OCI-M1 (cell line): ENCODE measurements at regions not wholly inside any gene's neighbourhood (a gene's known extent, or its start where the extent isn't known, plus 50 kb on each side); places are given as distances from the start of the nearest gene placed in this dataset.
A peak's percentile ranks its signal among the peaks of the same experiment; 100 is the strongest.

Experiments
- DNase-seq: peaks from one replicate; lab custom pipeline; 2025; lab: John Stamatoyannopoulos, UW

GRCh38 chr10:131834152-131834810, 66.5 kb upstream of the PPP2R2D start:
- DNase-seq = no peak

GRCh38 chr10:131838966-131839742, 61.7 kb upstream of the PPP2R2D start:
- no peak for DNase-seq

GRCh38 chr10:131839880-131840787, 60.7 kb upstream of the PPP2R2D start:
- peak; percentile 40 for DNase-seq

GRCh38 chr10:131840788-131841118, 60.1 kb upstream of the PPP2R2D start:
- DNase-seq = no peak

GRCh38 chr10:131841131-131841660, 59.6 kb upstream of the PPP2R2D start:
- DNase-seq = no peak

- no peak for DNase-seq
Measured at GRCh38 chr10:131841661-131842139, 59.1 kb upstream of the PPP2R2D start.

- no peak for DNase-seq
Measured at GRCh38 chr10:131842351-131843088, 58.3 kb upstream of the PPP2R2D start.

GRCh38 chr10:131843089-131843595, 57.7 kb upstream of the PPP2R2D start:
- no peak for DNase-seq

GRCh38 chr10:131843881-131844284, 56.9 kb upstream of the PPP2R2D start:
- no peak for DNase-seq

- no peak for DNase-seq
Measured at GRCh38 chr10:131844529-131845084, 56.2 kb upstream of the PPP2R2D start.

GRCh38 chr10:131845505-131846239, 55.1 kb upstream of the PPP2R2D start:
- DNase-seq = no peak

- no peak for DNase-seq
Measured at GRCh38 chr10:131846240-131847101, 54.3 kb upstream of the PPP2R2D start.

GRCh38 chr10:131847241-131847783, 53.5 kb upstream of the PPP2R2D start:
- DNase-seq = no peak

- no peak for DNase-seq
Measured at GRCh38 chr10:131848296-131848695, 52.5 kb upstream of the PPP2R2D start.

GRCh38 chr10:131848741-131849590, 51.8 kb upstream of the PPP2R2D start:
- no peak for DNase-seq

- DNase-seq = no peak
Measured at GRCh38 chr10:131849591-131850382, 51.0 kb upstream of the PPP2R2D start.

- peak; percentile 2 for DNase-seq
Measured at GRCh38 chr10:131850383-131850870, 50.4 kb upstream of the PPP2R2D start.
